DOHH2 (cell line): ENCODE measurements at regions not wholly inside any gene's neighbourhood (a gene's known extent, or its start where the extent isn't known, plus 50 kb on each side); places are given as distances from the start of the nearest gene placed in this dataset.

ENCODE experiments used
- H3F3A ChIP-seq: fragments of 200-600 bp; sonication (generic), shearing (Covaris generic); 2 replicates; pipeline ENCODE4 v1.6.0; 2016; ENCODE audit warnings: antibody characterized with exemption, mild to moderate bottlenecking; ENCODE audit not compliant: control insufficient read depth, insufficient read depth
- H3K27ac ChIP-seq: fragments of 200-600 bp; sonication (generic); 2 replicates; pipeline ENCODE4 v1.5.1; 2014; ENCODE audit warnings: low read depth, mild to moderate bottlenecking, low read length, moderate library complexity
- H3K27me3 ChIP-seq: fragments of 200-600 bp; sonication (generic); 2 replicates; pipeline ENCODE4 v1.6.1; 2014; ENCODE audit warnings: mild to moderate bottlenecking, low read length, mixed read lengths; ENCODE audit not compliant: control insufficient read depth
- H3K36me3 ChIP-seq: fragments of 200-600 bp; sonication (generic); 2 replicates; pipeline ENCODE4 v1.6.1; 2014; ENCODE audit warnings: mild to moderate bottlenecking, low read length, moderate library complexity, mixed read lengths; ENCODE audit not compliant: control insufficient read depth
- H3K4me1 ChIP-seq: fragments of 200-600 bp; sonication (generic); 2 replicates; pipeline ENCODE4 v1.6.1; 2014; ENCODE audit warnings: mild to moderate bottlenecking, low read length, mixed read lengths; ENCODE audit not compliant: control insufficient read depth
- H3K4me2 ChIP-seq: fragments of 200-600 bp; sonication (generic); 2 replicates; pipeline ENCODE4 v1.6.0; 2014; ENCODE audit warnings: mild to moderate bottlenecking, low read length, moderate library complexity
- H3K4me3 ChIP-seq: fragments of 200-600 bp; sonication (generic); 2 replicates; pipeline ENCODE4 v1.5.1; 2014; ENCODE audit warnings: mild to moderate bottlenecking, low read length, mixed read lengths
- H3K79me2 ChIP-seq: fragments of 200-600 bp; sonication (generic); 2 replicates; pipeline ENCODE4 v1.6.1; 2014; ENCODE audit warnings: mild to moderate bottlenecking, low read length, mixed read lengths; ENCODE audit not compliant: control insufficient read depth
- H3K9me2 ChIP-seq: fragments of 200-600 bp; sonication (generic); replicated peaks from 2 replicates; pipeline ENCODE4 v1.6.1; 2014; ENCODE audit warnings: mild to moderate bottlenecking, low read length, mixed read lengths; ENCODE audit not compliant: control insufficient read depth
- H3K9me3 ChIP-seq: fragments of 200-600 bp; sonication (generic); 2 replicates; pipeline ENCODE4 v1.6.1; 2014; ENCODE audit warnings: antibody characterized with exemption, low read length, mixed read lengths; ENCODE audit not compliant: control insufficient read depth, insufficient read depth
- H4K20me1 ChIP-seq: fragments of 200-600 bp; sonication (generic); 2 replicates; pipeline ENCODE4 v1.6.0; 2014; ENCODE audit warnings: low read depth, mild to moderate bottlenecking, antibody characterized with exemption, low read length, moderate library complexity; ENCODE audit not compliant: control insufficient read depth, insufficient read depth
- EZH2phosphoT487 ChIP-seq: fragments of 200-600 bp; sonication (generic); IDR thresholded peaks from 2 replicates; pipeline ENCODE4 v1.6.1; 2017; ENCODE audit warnings: borderline replicate concordance, mild to moderate bottlenecking, antibody characterized with exemption, low read length, moderate library complexity, mixed read lengths
- TF ChIP-seq, protein P1 (sequence below): fragments of 200-600 bp; sonication (generic); IDR thresholded peaks from one replicate; pipeline ENCODE4 v1.5.1; 2014; ENCODE audit warnings: antibody characterized with exemption, mild to moderate bottlenecking, low read depth, low read length; ENCODE audit not compliant: poor library complexity, severe bottlenecking

DNA sequence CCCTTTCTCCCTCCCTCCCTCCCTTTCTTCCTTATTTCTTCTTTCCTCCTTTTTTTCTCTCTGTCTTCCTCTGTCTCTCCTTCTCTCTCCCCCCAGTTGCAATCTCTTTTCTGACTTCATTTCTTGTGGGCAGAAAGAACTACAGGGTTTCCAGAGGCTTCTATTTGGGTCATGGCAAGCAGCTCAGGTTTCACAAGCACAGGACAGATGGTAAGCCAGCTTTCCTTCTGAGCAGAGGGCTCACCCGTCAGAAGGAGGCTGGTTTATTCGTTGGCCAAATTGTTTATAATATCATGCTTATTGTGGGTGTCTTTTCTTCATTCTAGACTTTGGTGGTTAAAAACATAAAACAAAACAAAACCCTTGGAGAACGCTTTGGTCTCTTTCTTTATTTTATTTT lies 58.9 kb upstream of the CLMP start:
- peaks cover 4% of the 10 kb centered on the region for H3K4me1 ChIP-seq
- no peak overlapping the region for H3K4me3 ChIP-seq
- no peaks in the 10 kb centered on the region for H3K27me3 ChIP-seq
- TF ChIP-seq EZH2phosphoT487, result no peak
- TF ChIP-seq, protein P1, sequence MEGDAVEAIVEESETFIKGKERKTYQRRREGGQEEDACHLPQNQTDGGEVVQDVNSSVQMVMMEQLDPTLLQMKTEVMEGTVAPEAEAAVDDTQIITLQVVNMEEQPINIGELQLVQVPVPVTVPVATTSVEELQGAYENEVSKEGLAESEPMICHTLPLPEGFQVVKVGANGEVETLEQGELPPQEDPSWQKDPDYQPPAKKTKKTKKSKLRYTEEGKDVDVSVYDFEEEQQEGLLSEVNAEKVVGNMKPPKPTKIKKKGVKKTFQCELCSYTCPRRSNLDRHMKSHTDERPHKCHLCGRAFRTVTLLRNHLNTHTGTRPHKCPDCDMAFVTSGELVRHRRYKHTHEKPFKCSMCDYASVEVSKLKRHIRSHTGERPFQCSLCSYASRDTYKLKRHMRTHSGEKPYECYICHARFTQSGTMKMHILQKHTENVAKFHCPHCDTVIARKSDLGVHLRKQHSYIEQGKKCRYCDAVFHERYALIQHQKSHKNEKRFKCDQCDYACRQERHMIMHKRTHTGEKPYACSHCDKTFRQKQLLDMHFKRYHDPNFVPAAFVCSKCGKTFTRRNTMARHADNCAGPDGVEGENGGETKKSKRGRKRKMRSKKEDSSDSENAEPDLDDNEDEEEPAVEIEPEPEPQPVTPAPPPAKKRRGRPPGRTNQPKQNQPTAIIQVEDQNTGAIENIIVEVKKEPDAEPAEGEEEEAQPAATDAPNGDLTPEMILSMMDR, result no peak
- no peaks in the 10 kb centered on the region for H4K20me1 ChIP-seq
- H3K27ac ChIP-seq, result no peak overlapping the region
- peaks cover 7% of the 10 kb centered on the region; the same call in 1 of the 2 replicates for H3K9me3 ChIP-seq
- H3K36me3 ChIP-seq, result no peaks in the 10 kb centered on the region
- no peaks in the 10 kb centered on the region for H3K79me2 ChIP-seq
- no peaks in the 10 kb centered on the region for H3K9me2 ChIP-seq
- no peaks in the 10 kb centered on the region for H3F3A ChIP-seq
- H3K4me2 ChIP-seq, result no peak overlapping the region

- Histone ChIP-seq H4K20me1 (no peaks in the 10 kb centered on the region), H3F3A (no peaks in the 10 kb centered on the region), H3K27me3 (no peaks in the 10 kb centered on the region), H3K36me3 (no peaks in the 10 kb centered on the region), H3K27ac (no peak overlapping the region), H3K9me2 (no peaks in the 10 kb centered on the region), H3K9me3 (peaks cover under 1% of the 10 kb centered on the region; the same call in 1 of the 2 replicates), H3K4me3 (no peak overlapping the region), H3K4me1 (no peaks in the 10 kb centered on the region), H3K4me2 (no peak overlapping the region), H3K79me2 (no peaks in the 10 kb centered on the region)
- TF ChIP-seq EZH2phosphoT487, result no peak
- TF ChIP-seq, protein P1, result no peak
These were observed 58.2 kb upstream of the CLMP start for GRCh38 chr11:123253223-123253622.

DNA sequence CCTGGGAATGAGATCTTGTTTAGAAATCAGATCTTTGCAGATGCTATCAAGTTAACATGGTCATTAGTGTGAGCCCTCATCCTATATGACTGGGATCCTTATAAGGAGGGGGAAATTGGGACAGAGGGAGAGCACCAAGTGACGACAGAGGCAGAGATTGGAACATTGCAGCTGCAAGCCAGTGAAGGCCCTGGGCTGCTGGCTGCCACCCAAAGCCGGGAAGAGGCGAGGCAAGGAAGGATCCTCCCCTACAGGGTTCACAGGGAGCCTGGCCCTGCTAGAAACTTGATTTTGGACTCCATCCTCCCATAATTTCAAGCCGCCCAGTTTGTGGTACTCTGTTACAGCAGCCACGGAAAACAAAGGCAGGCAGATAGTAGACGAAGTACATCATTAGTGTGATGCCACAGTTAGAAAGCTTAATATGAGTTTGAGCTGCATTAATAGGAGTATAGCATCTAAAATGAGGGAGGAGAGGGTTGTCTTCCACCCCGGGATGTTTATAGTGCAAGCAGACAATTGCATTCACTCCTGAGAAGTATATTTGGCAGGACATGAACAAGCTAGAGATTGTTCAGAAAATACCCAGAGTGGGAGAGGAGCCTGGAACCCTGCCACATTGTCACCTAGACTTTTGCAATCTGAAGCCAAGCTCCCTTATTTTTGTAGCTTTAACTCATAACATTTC lies 56.8 kb upstream of the CLMP start:
- Histone ChIP-seq H4K20me1 (no peaks in the 10 kb centered on the region), H3K4me3 (no peak overlapping the region), H3K79me2 (no peaks in the 10 kb centered on the region), H3K4me1 (peaks cover 4% of the 10 kb centered on the region), H3K27me3 (no peaks in the 10 kb centered on the region), H3K36me3 (no peaks in the 10 kb centered on the region), H3K27ac (no peak overlapping the region), H3K9me3 (no peaks in the 10 kb centered on the region), H3K4me2 (no peak overlapping the region), H3K9me2 (no peaks in the 10 kb centered on the region), H3F3A (no peaks in the 10 kb centered on the region)
- TF ChIP-seq, protein P1, result no peak
- no peak for TF ChIP-seq EZH2phosphoT487
